OCI-LY7 (cell line): ENCODE measurements at regions not wholly inside any gene's neighbourhood (a gene's known extent, or its start where the extent isn't known, plus 50 kb on each side); places are given as distances from the start of the nearest gene placed in this dataset.

ENCODE experiments used
- EZH2phosphoT487 ChIP-seq: fragments of 200-600 bp; sonication (generic); IDR thresholded peaks from 2 replicates; pipeline ENCODE4 v1.6.1; 2018; ENCODE audit warnings: low read depth, borderline replicate concordance, mild to moderate bottlenecking, mixed run types, antibody characterized with exemption, low read length, moderate library complexity, mixed read lengths
- TF ChIP-seq, protein P1 (sequence below): fragments of 200-600 bp; sonication (generic); conservative IDR thresholded peaks from 2 replicates; pipeline ENCODE4 v1.5.1; 2014; ENCODE audit warnings: mild to moderate bottlenecking, antibody characterized with exemption, low read length, moderate library complexity, mixed read lengths

- TF ChIP-seq, protein P1, sequence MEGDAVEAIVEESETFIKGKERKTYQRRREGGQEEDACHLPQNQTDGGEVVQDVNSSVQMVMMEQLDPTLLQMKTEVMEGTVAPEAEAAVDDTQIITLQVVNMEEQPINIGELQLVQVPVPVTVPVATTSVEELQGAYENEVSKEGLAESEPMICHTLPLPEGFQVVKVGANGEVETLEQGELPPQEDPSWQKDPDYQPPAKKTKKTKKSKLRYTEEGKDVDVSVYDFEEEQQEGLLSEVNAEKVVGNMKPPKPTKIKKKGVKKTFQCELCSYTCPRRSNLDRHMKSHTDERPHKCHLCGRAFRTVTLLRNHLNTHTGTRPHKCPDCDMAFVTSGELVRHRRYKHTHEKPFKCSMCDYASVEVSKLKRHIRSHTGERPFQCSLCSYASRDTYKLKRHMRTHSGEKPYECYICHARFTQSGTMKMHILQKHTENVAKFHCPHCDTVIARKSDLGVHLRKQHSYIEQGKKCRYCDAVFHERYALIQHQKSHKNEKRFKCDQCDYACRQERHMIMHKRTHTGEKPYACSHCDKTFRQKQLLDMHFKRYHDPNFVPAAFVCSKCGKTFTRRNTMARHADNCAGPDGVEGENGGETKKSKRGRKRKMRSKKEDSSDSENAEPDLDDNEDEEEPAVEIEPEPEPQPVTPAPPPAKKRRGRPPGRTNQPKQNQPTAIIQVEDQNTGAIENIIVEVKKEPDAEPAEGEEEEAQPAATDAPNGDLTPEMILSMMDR, result no peak
- no peak for TF ChIP-seq EZH2phosphoT487
These were observed 303.1 kb downstream of the CBLN1 start for GRCh38 chr16:48978501-48978900.
